Kidney epithelial cell (primary cell): ENCODE measurements at regions not wholly inside any gene's neighbourhood (a gene's known extent, or its start where the extent isn't known, plus 50 kb on each side); places are given as distances from the start of the nearest gene placed in this dataset.

Experiments used
- DNase-seq: peaks from one replicate; pipeline ENCODE4 v3.0.0-alpha.2; 2010; ENCODE audit warnings: low read depth
- H3K27me3 ChIP-seq: 2 replicates; pipeline ENCODE4 v1.6.0; 2011; ENCODE audit warnings: low read length; ENCODE audit not compliant: control insufficient read depth, insufficient read depth
- H3K36me3 ChIP-seq: 2 replicates; pipeline ENCODE4 v1.5.1; 2011; ENCODE audit warnings: low read length; ENCODE audit not compliant: control insufficient read depth, insufficient read depth
- H3K4me3 ChIP-seq: 2 replicates; pipeline ENCODE4 v1.5.1; 2011; ENCODE audit warnings: low read depth, mild to moderate bottlenecking, control low read depth, low read length
- CTCF ChIP-seq: IDR thresholded peaks from 2 replicates; pipeline ENCODE4 v1.5.1; 2011; ENCODE audit warnings: mild to moderate bottlenecking, moderate library complexity, low read length, control low read depth, inconsistent platforms; ENCODE audit not compliant: insufficient read depth, poor library complexity, severe bottlenecking

- no peak for TF ChIP-seq CTCF
- DNase-seq, result no peak
- no peaks in the 10 kb centered on the region for H3K27me3 ChIP-seq
- H3K36me3 ChIP-seq, result no peaks in the 10 kb centered on the region
- H3K4me3 ChIP-seq, result no peak overlapping the region
Observed at GRCh38 chrX:117707948-117708743, 408.5 kb downstream of the KLHL13 start.

DNA sequence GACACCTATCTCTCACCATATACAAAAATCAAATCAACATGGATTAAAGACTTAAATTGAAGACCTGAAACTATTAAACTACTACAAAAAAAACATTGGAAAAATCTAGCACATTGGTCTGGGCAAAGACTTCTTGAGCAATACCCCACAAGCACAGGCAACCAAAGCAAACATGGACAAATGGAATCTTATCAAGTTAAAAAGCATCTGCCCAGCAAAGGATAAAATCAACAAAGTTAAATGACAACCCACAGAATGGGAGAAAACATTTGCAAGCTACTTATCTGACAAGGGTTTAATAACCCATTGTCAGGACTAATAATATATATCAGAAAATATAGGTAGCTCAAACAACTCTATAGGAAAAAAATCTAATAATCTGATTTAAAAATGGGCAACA is 415.6 kb downstream of the KLHL13 start:
- DNase-seq, result no peak
- H3K4me3 ChIP-seq, result no peak overlapping the region
- H3K27me3 ChIP-seq, result no peaks in the 10 kb centered on the region
- no peak for TF ChIP-seq CTCF
- no peaks in the 10 kb centered on the region for H3K36me3 ChIP-seq

- TF ChIP-seq CTCF, result no peak
- H3K27me3 ChIP-seq, result no peaks in the 10 kb centered on the region
- no peak overlapping the region for H3K4me3 ChIP-seq
- DNase-seq, result no peak
- H3K36me3 ChIP-seq, result no peaks in the 10 kb centered on the region
Observed at GRCh38 chrX:117689956-117690355, 426.7 kb downstream of the KLHL13 start.

DNA sequence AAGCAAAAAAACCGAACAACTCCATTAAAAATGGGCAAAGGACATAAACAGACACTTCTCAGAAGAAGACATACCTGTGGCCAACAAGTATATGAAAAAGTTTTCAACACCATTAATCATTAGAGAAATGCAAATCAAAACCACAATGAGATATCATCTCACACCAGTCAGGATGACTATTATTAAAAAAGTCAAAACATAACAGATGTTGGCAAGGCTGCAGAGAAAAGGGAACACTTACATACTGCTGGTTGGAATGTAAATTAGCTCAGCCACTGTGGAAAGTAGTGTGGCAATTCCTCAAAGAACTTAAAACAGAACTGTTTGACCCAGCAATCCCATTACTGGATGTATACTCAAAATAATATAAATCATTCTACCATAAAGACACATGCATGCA is 436.3 kb downstream of the KLHL13 start:
- Histone ChIP-seq H3K36me3 (no peaks in the 10 kb centered on the region), H3K27me3 (no peaks in the 10 kb centered on the region), H3K4me3 (no peak overlapping the region)
- no peak for DNase-seq
- TF ChIP-seq CTCF, result no peak

- no peak for DNase-seq
- H3K4me3 ChIP-seq, result no peak overlapping the region
- no peaks in the 10 kb centered on the region for H3K27me3 ChIP-seq
- H3K36me3 ChIP-seq, result no peaks in the 10 kb centered on the region
- no peak for TF ChIP-seq CTCF
Observed at GRCh38 chrX:117653396-117653795, 463.2 kb downstream of the KLHL13 start.

DNA sequence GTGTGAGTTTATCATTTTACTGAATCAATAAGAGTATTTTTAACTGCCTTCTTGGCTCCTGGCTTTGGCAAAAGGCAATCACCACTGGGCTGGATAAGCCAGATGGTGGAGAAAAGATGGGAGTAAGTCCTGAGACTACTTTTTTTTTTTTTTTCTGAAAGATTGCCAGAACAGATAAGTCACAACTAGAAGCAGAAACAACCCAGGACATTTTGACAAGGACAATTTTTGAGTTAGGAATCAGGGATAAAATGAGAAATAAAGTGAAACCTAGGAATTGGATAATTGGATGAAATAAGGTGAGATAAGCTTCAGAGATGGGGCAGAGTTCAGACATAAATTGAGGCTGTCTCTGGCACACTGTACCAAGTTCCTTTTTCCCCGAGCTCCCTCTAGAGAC is 471.0 kb downstream of the KLHL13 start:
- Histone ChIP-seq H3K4me3 (no peak overlapping the region), H3K36me3 (no peaks in the 10 kb centered on the region), H3K27me3 (no peaks in the 10 kb centered on the region)
- no peak for DNase-seq
- no peak for TF ChIP-seq CTCF
